ENCODE measurements at regions not wholly inside any gene's neighbourhood (a gene's known extent, or its start where the extent isn't known, plus 50 kb on each side); places are given as distances from the start of the nearest gene placed in this dataset.

GRCh38 chr16:51939378-51939871 is 607.5 kb downstream of the TOX3 start:
- Histone ChIP-seq H3K27ac (replicated peaks) (no peak overlapping the region), H3K27me3 (ENCODE audit: low read depth) (peaks cover 4% of the 10 kb centered on the region), H3K4me1 (no peaks in the 10 kb centered on the region), H3K4me3 (no peak overlapping the region), H3K36me3 (no peaks in the 10 kb centered on the region), H3K9me3 (replicated peaks) (no peaks in the 10 kb centered on the region)
- TF ChIP-seq CTCF (IDR thresholded peaks at IDR 0.05; ENCODE audit: borderline replicate concordance), result no peak
- DNase-seq, result no peak
- intact Hi-C loops (cut with micrococcal nuclease), result no loop called here

- intact Hi-C loops (cut with micrococcal nuclease), result no loop called here
- Histone ChIP-seq H3K9me3 (replicated peaks) (no peaks in the 10 kb centered on the region), H3K27ac (replicated peaks) (no peak overlapping the region), H3K36me3 (no peaks in the 10 kb centered on the region), H3K27me3 (ENCODE audit: low read depth) (no peaks in the 10 kb centered on the region), H3K4me1 (no peaks in the 10 kb centered on the region), H3K4me3 (no peak overlapping the region)
- no peak for TF ChIP-seq CTCF (IDR thresholded peaks at IDR 0.05; ENCODE audit: borderline replicate concordance)
- DNase-seq, result no peak
These were observed 608.1 kb downstream of the TOX3 start for GRCh38 chr16:51938861-51939260.

GRCh38 chr16:51937771-51938170 is 609.2 kb downstream of the TOX3 start:
- H3K9me3 ChIP-seq (replicated peaks), result no peaks in the 10 kb centered on the region
- no peak overlapping the region for H3K27ac ChIP-seq (replicated peaks)
- H3K4me1 ChIP-seq, result no peaks in the 10 kb centered on the region
- no peak overlapping the region for H3K4me3 ChIP-seq
- H3K36me3 ChIP-seq, result no peaks in the 10 kb centered on the region
- intact Hi-C loops (cut with micrococcal nuclease), result no loop called here
- no peak for DNase-seq
- TF ChIP-seq CTCF (IDR thresholded peaks at IDR 0.05; ENCODE audit: borderline replicate concordance), result no peak
- H3K27me3 ChIP-seq (ENCODE audit: low read depth), result no peaks in the 10 kb centered on the region

- H3K27ac ChIP-seq (replicated peaks), result no peak overlapping the region
- H3K4me3 ChIP-seq, result no peak overlapping the region
- no peaks in the 10 kb centered on the region for H3K27me3 ChIP-seq (ENCODE audit: low read depth)
- no peaks in the 10 kb centered on the region for H3K36me3 ChIP-seq
- no peak for DNase-seq
- TF ChIP-seq CTCF (IDR thresholded peaks at IDR 0.05; ENCODE audit: borderline replicate concordance), result no peak
- intact Hi-C loops (cut with micrococcal nuclease), result no loop called here
- no peaks in the 10 kb centered on the region for H3K4me1 ChIP-seq
- no peaks in the 10 kb centered on the region for H3K9me3 ChIP-seq (replicated peaks)
These were observed 610.1 kb downstream of the TOX3 start for GRCh38 chr16:51936846-51937245.

- H3K27me3 ChIP-seq (ENCODE audit: low read depth), result peaks cover 4% of the 10 kb centered on the region
- intact Hi-C loops (cut with micrococcal nuclease), result no loop called here
- no peak overlapping the region for H3K4me3 ChIP-seq
- DNase-seq, result no peak
- no peak overlapping the region for H3K27ac ChIP-seq (replicated peaks)
- H3K9me3 ChIP-seq (replicated peaks), result no peaks in the 10 kb centered on the region
- no peaks in the 10 kb centered on the region for H3K4me1 ChIP-seq
- no peak for TF ChIP-seq CTCF (IDR thresholded peaks at IDR 0.05; ENCODE audit: borderline replicate concordance)
- no peaks in the 10 kb centered on the region for H3K36me3 ChIP-seq
These were observed 614.6 kb downstream of the TOX3 start for GRCh38 chr16:51932317-51932716.

GRCh38 chr16:51931653-51932052 is 615.3 kb downstream of the TOX3 start:
- Histone ChIP-seq H3K9me3 (replicated peaks) (no peaks in the 10 kb centered on the region), H3K4me1 (no peaks in the 10 kb centered on the region), H3K27ac (replicated peaks) (no peak overlapping the region), H3K27me3 (ENCODE audit: low read depth) (peaks cover 4% of the 10 kb centered on the region), H3K4me3 (no peak overlapping the region), H3K36me3 (no peaks in the 10 kb centered on the region)
- intact Hi-C loops (cut with micrococcal nuclease), result no loop called here
- TF ChIP-seq CTCF (IDR thresholded peaks at IDR 0.05; ENCODE audit: borderline replicate concordance), result no peak
- no peak for DNase-seq

All from left ventricle myocardium inferior (tissue), 1 donor.